NCI-H526 (cell line): ENCODE measurements at regions not wholly inside any gene's neighbourhood (a gene's known extent, or its start where the extent isn't known, plus 50 kb on each side); places are given as distances from the start of the nearest gene placed in this dataset.
"Not testable (repeated sequence)": the region's sequence is repeated elsewhere in the genome, so short reads cannot be mapped to it uniquely, and the experiment has no call there.

Source experiments
- DNase-seq, 2 experiments: peaks; one replicate each; lab custom pipeline; 2025; lab: John Stamatoyannopoulos, UW

DNA sequence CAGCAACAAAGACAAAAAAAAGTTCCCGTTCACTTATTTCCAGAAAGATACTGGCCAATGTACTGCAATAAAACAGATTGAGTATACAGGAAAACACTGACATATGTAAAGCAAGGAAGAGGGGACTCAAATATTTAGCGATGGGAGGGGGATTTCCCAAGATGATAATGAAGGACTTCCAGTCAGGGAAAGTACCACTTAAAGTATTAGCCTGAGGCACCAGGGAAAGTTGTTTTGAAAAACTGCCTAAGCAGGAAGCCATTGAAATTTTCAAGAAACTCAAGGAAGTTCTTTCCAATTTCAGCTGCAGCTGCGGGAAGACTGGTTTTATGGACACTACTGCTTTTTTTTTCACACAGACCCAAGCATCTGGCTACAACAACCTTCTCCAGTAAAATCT is 1007.4 kb upstream of the NOVA1 start:
- DNase-seq, result no peak

DNA sequence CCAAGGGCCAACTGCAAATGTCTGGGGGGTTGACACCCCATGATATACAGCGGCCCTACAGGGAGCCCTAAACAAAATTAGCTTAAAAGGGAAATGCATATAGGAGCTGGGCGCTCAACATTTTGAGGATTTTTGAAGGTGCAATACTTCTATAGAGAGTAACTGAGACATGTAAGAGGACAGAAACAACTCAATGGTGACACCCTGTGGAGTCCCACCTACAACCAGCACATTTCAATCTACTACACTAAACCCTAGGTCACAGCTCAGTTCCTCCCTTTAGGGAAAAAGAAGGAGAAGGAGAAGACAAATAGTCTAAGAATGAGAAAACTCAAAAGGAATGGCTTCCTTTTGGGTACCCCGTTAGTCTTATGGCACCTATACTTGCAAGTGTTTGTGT is 1010.5 kb upstream of the NOVA1 start:
- no peak for DNase-seq

DNA sequence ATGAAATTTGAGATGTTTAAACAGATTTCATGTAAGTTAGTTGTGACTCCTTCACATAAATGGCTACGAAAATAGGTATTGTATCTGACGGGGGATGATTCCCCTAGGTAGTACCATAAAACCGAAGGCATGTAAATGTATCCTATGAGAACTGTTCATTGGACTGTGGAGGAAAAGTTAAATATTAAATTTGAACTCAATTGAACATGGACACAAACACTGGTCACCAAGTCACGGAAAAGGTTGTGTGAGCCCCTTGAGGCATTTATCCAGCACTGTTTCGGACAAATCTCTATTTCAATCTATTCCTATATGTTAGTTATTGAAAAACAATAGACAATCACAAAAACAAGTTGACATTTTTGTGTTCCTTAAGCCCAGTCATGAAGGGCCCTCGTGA is 1014.3 kb upstream of the NOVA1 start:
- no peak for DNase-seq

DNA sequence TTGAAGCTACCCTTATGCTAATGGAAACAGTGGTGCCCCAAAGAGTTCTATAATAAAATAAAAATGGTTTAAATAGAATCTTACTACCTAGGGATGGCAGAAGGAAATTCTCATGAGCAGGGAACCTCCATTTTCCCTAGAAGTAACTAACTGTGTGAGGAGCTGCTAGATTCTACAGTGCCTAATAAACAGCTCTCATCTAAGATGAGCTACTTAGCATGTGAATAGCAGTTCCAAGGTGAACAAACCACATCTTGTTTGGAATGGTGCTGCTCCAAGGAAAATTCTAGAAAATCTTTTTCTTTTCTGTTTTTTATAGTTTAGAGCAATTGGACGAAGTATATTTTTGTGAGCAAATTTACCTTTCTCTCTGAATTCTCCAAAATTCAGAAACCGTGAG is 1015.3 kb upstream of the NOVA1 start:
- no peak for DNase-seq

DNA sequence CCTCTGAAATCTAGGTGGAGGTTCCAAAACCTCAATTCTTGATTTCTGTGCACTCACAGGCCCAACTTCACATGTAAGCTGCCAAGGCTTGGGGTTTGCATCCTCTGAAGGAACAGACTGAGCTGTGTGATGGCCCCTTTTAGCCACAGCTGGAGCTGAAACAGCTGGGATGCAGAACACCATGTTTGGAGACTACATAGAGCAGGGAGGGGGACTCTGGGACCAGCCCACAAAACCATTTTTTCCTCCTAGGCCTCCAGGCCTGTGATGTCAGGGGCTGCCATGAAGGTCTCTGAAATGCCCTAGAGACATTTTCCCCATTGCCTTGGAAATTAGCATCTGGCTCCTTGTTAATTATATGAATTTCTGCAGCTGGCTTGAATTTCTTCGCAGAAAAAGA is 1025.9 kb upstream of the NOVA1 start:
- no peak for DNase-seq

DNA sequence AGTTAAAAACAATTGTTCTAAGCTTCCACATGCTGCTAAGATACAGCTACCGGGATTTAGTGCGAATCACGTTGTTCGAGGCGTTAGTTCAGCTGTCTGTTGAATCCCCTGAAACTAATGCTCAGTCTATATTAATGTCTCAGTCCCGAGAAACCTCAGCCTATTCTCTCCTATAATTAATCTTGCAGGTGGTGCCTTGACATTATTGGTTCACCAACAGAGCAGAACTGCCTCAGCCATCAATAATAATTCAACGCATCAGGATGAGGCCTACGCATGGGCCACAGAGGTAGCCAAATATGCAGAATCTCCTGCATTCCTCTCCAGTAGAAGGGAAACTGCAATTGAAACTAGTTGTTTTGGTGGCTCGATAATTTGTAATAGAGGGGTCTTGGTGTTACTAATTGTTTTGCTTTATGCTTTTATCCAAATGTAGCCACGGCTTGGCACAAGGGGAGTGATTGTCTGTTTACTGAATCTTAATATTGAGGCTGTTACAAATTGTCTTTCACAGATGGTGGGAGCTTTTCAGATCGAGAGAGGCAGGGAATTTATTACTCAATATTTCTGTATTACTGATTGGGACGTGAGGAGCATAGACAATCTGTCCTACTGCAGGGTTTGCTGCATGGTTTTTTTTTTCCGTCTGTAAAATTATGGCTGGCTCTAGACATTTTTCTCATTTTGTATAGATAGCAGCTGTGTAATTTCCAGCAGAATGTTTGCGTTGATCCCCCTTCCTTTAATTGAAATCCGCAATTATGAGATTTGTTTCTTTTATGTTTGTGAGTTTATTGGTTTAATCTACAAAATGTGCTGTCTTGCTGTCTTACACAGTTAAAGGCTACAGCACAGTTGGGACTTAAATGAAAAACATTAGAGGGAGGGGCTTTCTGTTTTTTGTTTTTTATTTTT is 1036.5 kb upstream of the NOVA1 start:
- DNase-seq, result no peak

DNA sequence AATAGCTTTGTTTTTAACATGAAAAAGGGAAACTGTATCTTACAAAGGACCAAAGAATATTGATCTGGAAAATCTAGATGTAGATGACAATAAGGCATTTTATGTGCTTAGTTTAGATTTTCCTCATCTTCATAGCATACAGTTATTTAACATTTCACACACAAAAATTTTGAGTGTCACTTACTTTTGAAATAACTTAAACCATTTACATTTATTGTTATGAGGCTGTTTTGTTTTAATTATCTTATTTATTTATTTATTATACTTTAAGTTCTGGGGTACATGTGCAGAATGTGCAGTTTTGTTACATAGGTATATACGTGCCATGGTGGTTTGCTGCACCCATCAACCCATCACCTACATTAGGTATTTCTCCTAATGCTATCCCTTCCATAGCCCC is 1042.9 kb upstream of the NOVA1 start:
- not testable (repeated sequence) for DNase-seq

DNA sequence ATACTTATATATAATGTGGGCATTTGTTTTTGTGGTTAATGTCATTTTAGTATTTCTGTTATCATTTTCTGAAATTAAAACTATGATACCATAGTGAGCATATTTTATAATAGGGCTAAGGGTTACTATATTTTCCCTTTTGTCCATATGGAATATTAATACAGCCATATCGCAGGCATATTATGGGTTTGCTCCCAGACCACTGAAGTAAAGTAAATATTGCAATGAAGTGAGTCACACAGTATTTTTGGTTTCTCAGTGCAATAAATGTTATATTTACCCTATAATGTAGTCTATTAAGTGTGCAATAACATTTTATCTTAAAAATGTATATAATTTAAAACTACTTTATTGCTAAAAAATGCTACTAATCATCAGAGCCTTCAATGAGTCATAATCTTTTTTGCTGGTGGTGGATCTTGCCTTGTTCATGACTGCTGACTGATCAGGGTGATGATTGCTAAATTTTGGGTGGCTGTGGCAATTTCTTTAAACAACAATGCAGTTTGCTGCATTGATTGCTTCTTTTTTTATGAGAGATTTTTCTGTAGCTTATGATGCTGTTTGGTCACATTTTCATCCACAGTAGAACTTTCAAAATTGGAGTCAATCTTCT is 1044.5 kb upstream of the NOVA1 start:
- no peak for DNase-seq

DNA sequence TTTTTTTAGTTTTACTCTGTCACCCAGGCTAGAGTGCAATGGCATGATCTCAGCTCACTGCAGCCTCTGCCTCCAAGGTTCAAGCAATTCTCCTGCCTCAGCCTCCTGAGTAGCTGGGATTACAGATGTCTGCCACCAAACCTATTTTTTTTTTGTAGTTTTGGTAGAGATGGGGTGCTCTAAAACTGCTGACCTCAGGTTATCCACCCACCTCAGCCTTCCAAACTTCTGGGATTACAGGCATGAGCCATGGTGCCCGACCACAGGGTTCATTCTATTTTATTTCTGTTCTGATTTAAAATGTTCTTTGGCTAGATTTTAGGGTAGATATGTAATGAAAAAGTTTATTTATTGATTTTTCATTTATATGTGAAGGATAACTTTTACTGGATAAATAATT is 1062.8 kb upstream of the NOVA1 start:
- DNase-seq, result no peak

DNA sequence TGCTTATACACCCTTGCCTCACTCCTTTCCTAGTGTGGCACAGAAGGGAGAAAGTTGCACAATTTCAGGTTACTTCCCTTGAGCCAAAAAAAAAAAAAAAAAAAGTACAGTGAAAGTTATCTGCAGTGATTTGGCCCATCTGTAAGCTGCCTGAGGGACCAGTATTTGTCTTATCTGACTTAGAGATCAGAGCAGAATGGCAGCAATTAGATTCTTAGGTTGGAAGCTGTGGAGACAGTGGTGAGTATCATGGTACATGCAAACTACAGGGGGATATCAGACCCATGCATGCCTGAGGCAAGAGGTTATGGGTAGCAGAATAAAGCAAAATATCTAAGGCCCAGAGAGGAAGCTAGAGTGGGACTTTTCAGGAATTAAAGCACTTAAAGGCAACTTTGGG is 1070.7 kb upstream of the NOVA1 start:
- no peak for DNase-seq

DNA sequence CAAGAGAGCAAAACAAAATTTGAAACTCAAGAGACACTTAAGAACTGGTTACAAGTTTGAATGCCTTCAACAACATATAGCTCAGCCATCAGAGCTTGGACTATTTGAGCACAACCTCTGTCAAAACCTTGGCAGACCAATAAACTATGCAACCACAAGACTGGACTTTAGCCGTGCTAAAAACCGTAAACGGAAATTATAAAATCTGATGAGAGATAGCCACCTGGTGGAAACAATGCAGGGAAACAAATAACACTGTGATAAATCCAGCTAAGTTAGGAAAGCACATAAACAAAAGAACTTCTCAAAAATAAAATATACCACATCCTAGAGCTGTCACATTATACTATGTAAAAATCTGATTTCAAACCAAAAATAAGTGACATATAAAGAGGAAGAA is 1074.2 kb upstream of the NOVA1 start:
- DNase-seq, result no peak

DNA sequence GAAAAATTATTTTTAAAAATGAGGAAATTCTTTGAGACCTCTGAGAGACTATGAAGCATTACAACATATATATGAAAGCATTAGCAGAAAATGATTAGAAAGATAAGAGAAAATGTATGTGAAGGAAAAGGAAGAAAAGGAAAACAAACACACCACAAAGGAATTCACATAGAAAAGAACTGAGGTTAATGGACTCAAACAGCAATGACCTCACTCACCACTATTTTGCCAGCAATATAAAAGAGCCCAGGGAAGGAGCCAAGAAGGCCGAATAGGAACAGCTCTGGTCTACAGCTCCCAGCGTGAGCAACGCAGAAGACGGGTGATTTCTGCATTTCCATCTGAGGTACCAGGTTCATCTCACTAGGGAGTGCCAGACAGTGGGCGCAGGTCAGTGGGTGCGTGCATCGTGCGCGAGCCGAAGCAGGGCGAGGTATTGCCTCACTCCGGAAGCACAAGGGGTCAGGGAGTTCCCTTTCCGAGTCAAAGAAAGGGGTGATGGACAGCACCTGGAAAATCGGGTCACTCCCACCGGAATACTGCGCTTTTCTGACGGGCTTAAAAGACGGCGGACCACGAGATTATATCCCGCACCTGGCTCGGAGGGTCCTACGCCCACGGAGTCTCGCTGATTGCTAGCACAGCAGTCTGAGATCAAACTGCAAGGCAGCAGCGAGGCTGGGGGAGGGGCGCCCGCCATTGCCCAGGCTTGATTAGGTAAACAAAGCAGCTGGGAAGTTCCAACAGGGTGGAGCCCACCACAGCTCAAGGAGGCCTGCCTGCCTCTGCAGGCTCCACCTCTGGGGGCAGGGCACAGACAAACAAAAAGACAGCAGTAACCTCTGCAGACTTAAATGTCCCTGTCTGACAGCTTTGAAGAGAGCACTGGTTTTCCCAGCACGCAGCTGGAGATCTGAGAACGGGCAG is 1075.2 kb upstream of the NOVA1 start:
- peak in 1 of 2 experiments; percentile 17 for DNase-seq

DNA sequence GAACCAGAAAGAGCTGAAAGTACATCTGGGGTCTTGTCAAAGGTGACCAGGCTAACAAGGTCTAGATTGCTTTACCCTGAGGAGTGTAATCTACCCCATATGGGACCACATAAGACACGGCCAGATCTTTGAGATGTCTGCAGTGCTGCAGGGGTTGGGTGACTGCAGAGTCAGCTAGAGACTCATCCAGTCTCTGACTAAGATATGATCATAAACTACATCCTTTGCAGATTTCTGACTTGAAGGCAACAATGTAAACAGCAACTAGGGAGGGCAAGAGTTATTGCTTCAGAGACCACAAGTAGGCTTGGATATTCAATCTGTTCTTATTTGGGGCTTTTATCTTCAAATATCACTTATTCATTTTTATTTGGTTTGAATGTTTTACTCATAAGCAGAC is 1080.5 kb upstream of the FOXG1 start:
- no peak for DNase-seq

DNA sequence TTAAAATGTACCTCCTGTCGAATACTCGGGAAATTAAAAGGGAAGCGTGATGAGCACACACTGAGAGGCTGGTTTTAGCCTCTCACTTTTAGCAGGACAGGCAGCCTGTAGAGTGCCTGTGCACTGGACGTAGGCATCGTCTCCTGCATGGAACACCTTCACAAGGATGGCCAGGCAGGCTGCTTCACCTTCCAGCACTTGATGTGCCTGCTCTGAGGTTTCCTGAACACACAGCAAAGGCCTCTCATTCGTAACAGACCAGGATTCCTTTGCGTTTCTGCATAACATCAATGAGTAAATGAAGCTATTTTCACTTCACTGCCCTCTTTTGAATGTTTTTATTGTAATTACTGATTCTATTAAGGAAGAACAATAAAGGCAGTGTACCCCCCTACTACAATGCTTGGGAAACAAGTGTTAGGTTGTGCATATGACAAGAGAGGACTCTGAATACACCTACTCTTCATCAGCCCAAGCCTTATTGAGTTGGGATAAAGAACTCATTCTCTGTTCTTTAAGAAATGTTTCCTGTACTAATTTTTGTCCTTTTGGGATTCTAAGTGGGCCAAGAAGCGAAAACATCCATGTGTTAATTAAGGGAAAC is 1077.6 kb upstream of the FOXG1 start:
- no peak for DNase-seq

DNA sequence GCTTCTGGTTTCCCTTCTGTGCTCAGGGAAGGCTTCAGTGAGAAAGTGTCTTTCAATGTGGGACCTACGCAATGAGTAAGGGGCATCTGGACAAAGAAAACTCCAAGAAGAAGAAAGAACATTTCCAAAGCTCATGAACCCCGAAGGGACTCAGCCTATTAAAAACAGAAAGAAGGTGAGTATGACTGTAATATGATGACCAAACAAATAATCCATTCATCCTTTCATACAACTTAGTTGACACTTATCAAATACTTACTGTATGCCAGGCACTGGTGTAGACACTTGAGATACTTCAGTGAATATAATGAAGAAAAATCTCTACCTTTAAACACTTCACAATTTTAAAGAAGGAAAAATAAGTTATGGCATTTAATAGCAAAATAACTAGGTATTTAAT is 1054.2 kb upstream of the FOXG1 start:
- no peak for DNase-seq

DNA sequence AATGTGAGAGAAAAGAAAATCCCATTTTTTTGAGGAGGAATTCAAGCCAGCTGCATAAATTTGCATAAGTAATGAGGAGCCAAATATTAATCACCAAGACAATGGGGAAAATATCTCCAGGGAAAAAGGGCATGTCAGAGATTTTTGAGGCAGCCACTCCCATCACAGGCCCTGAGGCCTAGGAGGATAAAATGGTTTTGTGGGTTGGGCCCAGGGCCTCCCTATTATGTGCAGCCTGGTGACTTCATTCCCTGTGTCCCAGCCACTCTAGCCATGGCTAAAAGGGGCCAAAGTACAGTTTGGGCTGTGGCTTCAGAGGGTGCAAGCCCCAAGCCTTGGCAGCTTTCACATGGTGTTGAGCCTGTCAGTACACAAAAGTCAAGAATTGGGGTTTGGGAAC is 1051.0 kb upstream of the FOXG1 start:
- DNase-seq, result no peak

DNA sequence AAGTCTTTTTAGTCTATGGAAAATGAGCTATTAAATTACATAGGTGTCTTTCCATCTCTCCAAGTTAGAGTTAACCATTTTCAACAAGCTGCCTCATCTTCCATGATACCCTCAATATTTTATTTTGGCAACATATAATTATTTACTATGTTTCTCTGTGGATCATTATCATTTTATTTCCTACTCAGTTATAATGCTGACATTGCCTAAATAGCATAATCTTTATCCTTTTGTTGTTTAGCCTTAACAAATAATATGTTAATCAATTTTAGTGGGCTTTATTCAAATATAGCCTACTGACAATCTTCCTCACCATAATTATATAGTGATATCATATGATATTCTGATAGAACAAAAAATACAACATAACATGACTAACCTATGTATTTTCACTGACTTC is 1044.8 kb upstream of the FOXG1 start:
- no peak for DNase-seq

DNA sequence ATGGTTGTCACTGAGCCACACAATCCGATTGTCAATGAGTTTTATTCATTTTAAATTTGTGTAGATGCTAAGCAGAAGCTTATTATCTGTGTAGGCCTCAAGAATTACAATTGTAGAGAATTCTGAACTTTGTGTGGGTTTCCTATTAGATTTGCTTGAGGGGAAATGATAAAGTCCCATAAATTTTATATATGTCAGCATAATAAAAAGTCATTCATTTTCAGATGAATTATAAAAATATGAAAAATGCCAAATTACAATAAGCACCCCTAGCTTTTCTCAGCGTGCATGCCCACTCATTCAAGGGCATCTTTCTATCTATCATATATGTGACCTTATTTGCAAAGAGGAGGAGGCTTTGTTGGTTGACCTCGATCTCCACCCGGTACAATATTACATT is 1041.1 kb upstream of the FOXG1 start:
- no peak for DNase-seq

DNA sequence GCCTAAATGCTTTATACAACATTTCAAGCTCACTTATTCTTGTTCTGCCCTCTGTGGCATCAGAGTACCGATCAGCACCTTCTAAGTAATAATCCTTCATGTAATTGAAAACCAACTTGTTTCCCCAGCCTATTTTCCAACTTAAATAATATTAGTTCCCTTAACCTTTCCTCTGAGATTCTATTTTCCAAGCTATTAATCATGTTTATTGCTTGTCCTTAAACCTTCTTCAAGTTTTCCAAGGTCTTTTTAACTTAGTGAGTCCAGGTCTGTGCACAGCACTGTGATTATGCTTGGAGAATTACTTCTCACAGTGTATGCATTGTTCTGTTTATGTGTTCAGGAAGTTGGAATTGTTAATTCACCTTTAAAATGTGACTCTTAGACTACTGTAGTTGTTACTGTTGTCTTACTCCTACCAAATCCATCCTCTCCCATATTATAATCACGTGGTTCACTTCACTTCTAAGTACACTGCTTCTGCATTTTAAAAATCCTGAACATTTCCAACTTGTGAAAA is 1039.3 kb upstream of the FOXG1 start:
- DNase-seq, result no peak

DNA sequence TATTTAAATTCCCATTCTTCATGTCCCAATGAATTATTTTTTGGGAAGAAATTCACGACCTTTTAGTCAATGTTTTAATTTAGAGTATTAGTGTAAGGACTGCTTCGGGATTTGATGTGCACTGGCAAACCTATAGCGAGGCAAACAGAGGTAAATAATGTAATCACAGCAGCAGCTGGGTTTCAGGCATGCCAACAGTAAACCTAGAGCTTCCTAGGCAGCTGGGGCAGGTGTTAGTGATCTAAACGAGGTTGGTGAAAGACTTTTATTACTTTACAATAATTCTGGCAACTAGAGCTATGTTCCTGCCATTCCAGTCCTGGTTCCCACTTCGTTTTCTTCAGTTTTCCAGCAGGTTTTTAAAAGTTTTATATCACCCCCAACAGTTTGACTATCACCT is 1036.4 kb upstream of the FOXG1 start:
- DNase-seq, result no peak

DNA sequence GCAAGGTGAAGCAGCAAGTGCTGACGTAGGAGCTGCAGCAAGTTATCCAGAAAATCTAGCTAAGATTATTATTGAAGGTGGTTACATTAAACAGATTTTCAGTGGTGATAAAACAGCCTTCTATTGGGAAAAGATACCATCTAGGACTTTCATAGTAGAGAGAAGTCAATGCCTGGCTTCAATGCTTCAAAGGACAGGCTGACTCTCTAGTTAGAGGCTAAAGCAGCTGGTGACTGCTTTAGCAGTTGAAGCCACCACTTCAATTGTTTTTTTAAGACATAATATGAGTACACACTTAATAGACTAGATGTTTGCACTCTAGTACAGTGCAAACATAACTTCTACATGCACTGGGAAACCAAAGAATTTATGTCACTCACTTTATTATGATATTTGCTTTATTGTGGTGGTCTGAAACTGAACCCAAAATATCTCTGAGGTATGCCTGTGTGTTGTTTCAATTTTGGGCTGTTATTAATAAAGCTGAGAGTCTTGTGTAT is 1026.9 kb upstream of the FOXG1 start:
- no peak for DNase-seq

DNA sequence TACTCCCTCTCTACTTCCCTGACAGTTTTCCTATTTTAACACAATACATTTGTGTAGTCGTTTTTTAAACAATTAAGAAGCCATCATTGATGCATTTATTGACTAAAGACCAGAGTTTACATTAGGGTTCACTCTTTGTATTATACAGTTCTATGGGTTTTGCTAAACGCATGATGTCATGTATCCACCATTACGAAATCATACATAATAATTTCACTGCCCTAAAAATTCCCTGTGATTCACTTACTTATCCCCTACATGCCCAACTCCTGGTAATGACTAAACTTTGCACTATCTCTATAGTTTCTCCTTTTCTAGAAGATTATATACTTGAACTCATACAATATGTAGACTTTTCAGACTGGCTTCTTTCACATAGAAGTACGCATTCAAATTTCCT is 1016.5 kb upstream of the FOXG1 start:
- no peak for DNase-seq
